H1 (cell line): ENCODE measurements at regions not wholly inside any gene's neighbourhood (a gene's known extent, or its start where the extent isn't known, plus 50 kb on each side); places are given as distances from the start of the nearest gene placed in this dataset.

Source experiments
- CTCF ChIA-PET: fragments of 300-600 bp; sonication (Branson Sonifier 250); formaldehyde crosslinking; loops from one replicate; lab custom pipeline; 2021; ENCODE audit not compliant: partially characterized antibody; lab: Charles Lee
- POLR2A ChIA-PET: fragments of 300-600 bp; sonication (Branson Sonifier 250); formaldehyde crosslinking; loops from one replicate; lab custom pipeline; 2021; ENCODE audit warnings: inconsistent platforms; ENCODE audit not compliant: partially characterized antibody; lab: Charles Lee
- DNase-seq, 2 experiments: peaks; one replicate each; pipeline versions ENCODE4 v3.0.0 to v3.0.0-alpha.2; 2010 to 2022; ENCODE audit warnings: low spot score in 2 of 2, low read depth in 1 of 2, mixed read lengths in 1 of 2
- FAIRE-seq: peaks from 2 replicates; lab custom pipeline; 2011; peaks lifted over from hg19 to GRCh38; lab: Jason Lieb, UNC
- H2AFZ ChIP-seq: 2 replicates; pipeline ENCODE4 v1.8.1; 2012; ENCODE audit warnings: low read length, inconsistent platforms
- H2AK5ac ChIP-seq: 2 replicates; pipeline ENCODE4 v1.6.1; 2013; ENCODE audit warnings: low read depth, low read length
- H2BK120ac ChIP-seq: replicated peaks from 2 replicates; pipeline ENCODE3; 2013; ENCODE audit warnings: low read depth, low read length, inconsistent platforms
- H2BK12ac ChIP-seq: 2 replicates; pipeline ENCODE4 v1.6.1; 2013; ENCODE audit warnings: low read depth, low read length
- H2BK15ac ChIP-seq: 2 replicates; pipeline ENCODE4 v1.6.1; 2013; ENCODE audit warnings: low read length
- H2BK20ac ChIP-seq: 2 replicates; pipeline ENCODE4 v1.6.1; 2013; ENCODE audit warnings: low read length
- H2BK5ac ChIP-seq: 2 replicates; pipeline ENCODE4 v1.6.1; 2013; ENCODE audit warnings: low read depth, low read length
- H3K14ac ChIP-seq: 2 replicates; pipeline ENCODE4 v1.6.1; 2013; ENCODE audit warnings: inconsistent platforms; ENCODE audit not compliant: insufficient read length
- H3K18ac ChIP-seq: 2 replicates; pipeline ENCODE4 v1.6.1; 2013; ENCODE audit warnings: low read length; ENCODE audit errors: extremely low read depth
- H3K23ac ChIP-seq: 2 replicates; pipeline ENCODE4 v1.6.1; 2013; ENCODE audit warnings: inconsistent platforms; ENCODE audit not compliant: insufficient read length
- H3K23me2 ChIP-seq: 2 replicates; pipeline ENCODE4 v1.6.1; 2013; ENCODE audit warnings: low read depth, low read length
- H3K27ac ChIP-seq: 2 replicates; pipeline ENCODE4 v1.6.1; 2011; ENCODE audit warnings: low read depth, low read length, inconsistent platforms
- H3K27me3 ChIP-seq, 4 experiments: replicated peaks in 1 of 4; 1 replicate in 1 of 4; 2 replicates in 3 of 4; pipeline versions ENCODE4 v1.6.1 to v1.8.1; 2011 to 2013; ENCODE audit warnings: low read length in 3 of 4, mild to moderate bottlenecking in 3 of 4, inconsistent platforms in 2 of 4, mixed read lengths in 2 of 4, moderate library complexity in 1 of 4; ENCODE audit not compliant: control insufficient read depth in 3 of 4, insufficient read depth in 3 of 4; ENCODE audit errors: extremely low read depth in 1 of 4
- H3K36me3 ChIP-seq, 4 experiments: 2 replicates each; pipeline versions ENCODE4 v1.6.1 to v1.8.1; 2011 to 2013; ENCODE audit warnings: mild to moderate bottlenecking in 4 of 4, low read length in 3 of 4, moderate library complexity in 2 of 4, control low read depth in 1 of 4, inconsistent platforms in 1 of 4; ENCODE audit not compliant: insufficient read depth in 4 of 4, control insufficient read depth in 2 of 4
- H3K4ac ChIP-seq: replicated peaks from 2 replicates; pipeline ENCODE3; 2013; ENCODE audit warnings: low read length, low read depth, mixed read lengths, inconsistent platforms; ENCODE audit not compliant: insufficient read length
- H3K4me1 ChIP-seq, 4 experiments: replicated peaks in 1 of 4; 1 replicate in 1 of 4; 2 replicates in 3 of 4; pipeline versions ENCODE4 v1.6.1 to v1.8.1; 2011 to 2013; ENCODE audit warnings: low read length in 3 of 4, inconsistent platforms in 2 of 4, mixed read lengths in 1 of 4; ENCODE audit not compliant: insufficient read depth in 4 of 4, control insufficient read depth in 3 of 4
- H3K4me2 ChIP-seq, 2 experiments: 2 replicates each; pipeline versions ENCODE4 v1.6.1 to v1.8.1; 2011 to 2013; ENCODE audit warnings: low read depth in 2 of 2, low read length in 2 of 2, control low read depth in 1 of 2, inconsistent platforms in 1 of 2, mild to moderate bottlenecking in 1 of 2; ENCODE audit not compliant: insufficient read depth in 1 of 2
- H3K4me3 ChIP-seq, 4 experiments: fragments of 200-600, 300-600 bp in 1 of 4; sonication (generic), shearing (Covaris generic), sonication (Bioruptor Twin) in 1 of 4; 2 replicates each; pipeline versions ENCODE4 v1.5.1 to v1.8.1; 2011 to 2016; ENCODE audit warnings: low read length in 4 of 4, low read depth in 3 of 4, control low read depth in 2 of 4, inconsistent platforms in 2 of 4, mild to moderate bottlenecking in 2 of 4, mixed read lengths in 1 of 4, moderate library complexity in 1 of 4; ENCODE audit not compliant: insufficient read depth in 2 of 4; ENCODE audit errors: extremely low read depth in 1 of 4
- H3K56ac ChIP-seq: replicated peaks from 2 replicates; pipeline ENCODE3; 2013; ENCODE audit warnings: low read depth, mild to moderate bottlenecking, mixed read lengths, low read length, inconsistent platforms; ENCODE audit not compliant: insufficient read length
- H3K79me1 ChIP-seq: 2 replicates; pipeline ENCODE4 v1.6.1; 2013; ENCODE audit warnings: low read depth, low read length, control low read depth
- H3K79me2 ChIP-seq, 2 experiments: 2 replicates each; pipeline versions ENCODE4 v1.6.1 to v1.8.1; 2012 to 2013; ENCODE audit warnings: low read length in 2 of 2, mild to moderate bottlenecking in 2 of 2, inconsistent platforms in 1 of 2; ENCODE audit not compliant: insufficient read depth in 2 of 2, control insufficient read depth in 1 of 2
- H3K9ac ChIP-seq, 4 experiments: replicated peaks in 1 of 4; 1 replicate in 1 of 4; 2 replicates in 3 of 4; pipeline versions ENCODE4 v1.6.1 to v1.8.1; 2011 to 2013; ENCODE audit warnings: low read depth in 3 of 4, low read length in 3 of 4, control low read depth in 2 of 4, mild to moderate bottlenecking in 2 of 4, moderate library complexity in 2 of 4, inconsistent platforms in 1 of 4; ENCODE audit errors: extremely low read depth in 1 of 4
- H3K9me3 ChIP-seq, 2 experiments: 2 replicates each; pipeline versions ENCODE4 v1.6.1 to v1.8.1; 2012 to 2013; ENCODE audit warnings: mild to moderate bottlenecking in 2 of 2, moderate library complexity in 2 of 2, control low read depth in 1 of 2, inconsistent platforms in 1 of 2, low read depth in 1 of 2, low read length in 1 of 2, mixed read lengths in 1 of 2; ENCODE audit not compliant: insufficient read depth in 2 of 2
- H4K20me1 ChIP-seq, 2 experiments: replicated peaks in 1 of 2; 2 replicates each; pipeline versions ENCODE3 to v1.8.1; 2011 to 2013; ENCODE audit warnings: inconsistent platforms in 2 of 2, low read length in 2 of 2, mild to moderate bottlenecking in 1 of 2; ENCODE audit not compliant: insufficient read depth in 2 of 2, control insufficient read depth in 1 of 2
- H4K5ac ChIP-seq: 2 replicates; pipeline ENCODE4 v1.6.1; 2013; ENCODE audit warnings: low read length, low read depth, mixed read lengths, inconsistent platforms; ENCODE audit not compliant: insufficient read length
- H4K8ac ChIP-seq: 2 replicates; pipeline ENCODE4 v1.8.0; 2013; ENCODE audit warnings: mild to moderate bottlenecking, moderate library complexity, low read length, inconsistent platforms; ENCODE audit not compliant: insufficient read depth; ENCODE audit errors: extremely low read depth
- H4K91ac ChIP-seq: replicated peaks from 2 replicates; pipeline ENCODE3; 2013; ENCODE audit warnings: low read length, mixed read lengths, inconsistent platforms; ENCODE audit not compliant: insufficient read length
- FOSL1 ChIP-seq: IDR thresholded peaks from 2 replicates; pipeline ENCODE4 v1.6.1; 2011; ENCODE audit warnings: mild to moderate bottlenecking, low read depth, low read length, moderate library complexity; ENCODE audit not compliant: insufficient read depth
- RBBP5 ChIP-seq: IDR thresholded peaks from 2 replicates; pipeline ENCODE4 v1.7.1; 2012; ENCODE audit warnings: low read depth, mild to moderate bottlenecking, inconsistent platforms, low read length, moderate library complexity, borderline replicate concordance
- RXRA ChIP-seq: IDR thresholded peaks from 2 replicates; pipeline ENCODE4 v1.6.1; 2011; ENCODE audit warnings: low read depth, mild to moderate bottlenecking, low read length, moderate library complexity; ENCODE audit not compliant: insufficient read depth
- SIN3A ChIP-seq, 2 experiments: IDR thresholded peaks in 1 of 2; conservative IDR thresholded peaks in 1 of 2; 2 replicates each; pipeline ENCODE4 v1.6.1; 2011 to 2012; ENCODE audit warnings: low read length in 2 of 2, improper control_type of control experiment in 1 of 2, low read depth in 1 of 2, mild to moderate bottlenecking in 1 of 2
- SP4 ChIP-seq: IDR thresholded peaks from 2 replicates; pipeline ENCODE4 v1.6.1; 2012; ENCODE audit warnings: low read length, inconsistent platforms
- whole genome bisulfite sequencing, 2 experiments: shearing (Covaris generic) in 1 of 2; methylation state at CpG; one replicate each; pipeline versions ENCODE4 v1.1.6 to v1.1.7; 2013 to 2015; ENCODE audit warnings: low lambda C conversion rate in 2 of 2, mixed read lengths in 2 of 2, inconsistent platforms in 1 of 2, low coverage in 1 of 2, missing lambda C conversion rate in 1 of 2; ENCODE audit not compliant: insufficient replicate concordance in 2 of 2, insufficient coverage in 1 of 2, insufficient read length in 1 of 2; ENCODE audit errors: extremely low coverage in 1 of 2, missing lambda C conversion rate in 1 of 2; 5-methylcytosine and 5-hydroxymethylcytosine counted together
- TF ChIP-seq, protein P1 (sequence below): IDR thresholded peaks from 2 replicates; pipeline ENCODE4 v1.6.1; 2012; ENCODE audit warnings: inconsistent platforms

DNA sequence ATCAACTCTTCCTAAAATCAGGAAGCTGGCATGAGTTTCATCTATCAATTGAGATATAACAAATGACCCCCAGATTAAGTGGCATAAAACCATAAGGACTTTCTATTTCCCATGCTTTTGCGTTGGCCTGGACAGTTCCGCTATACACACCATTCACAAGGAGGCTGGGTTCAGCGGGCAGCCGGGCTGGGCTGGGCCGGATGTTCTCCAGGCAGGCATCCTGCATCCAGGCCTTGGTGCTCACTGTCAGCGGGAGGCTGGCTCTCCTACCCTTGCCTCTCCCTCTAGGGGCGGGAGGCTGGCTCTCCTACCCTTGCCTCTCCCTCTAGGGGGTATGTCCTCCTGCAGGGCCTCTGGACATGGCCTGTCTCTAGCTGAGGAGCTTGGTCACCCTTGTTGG lies 266.0 kb upstream of the ARRDC4 start:
- FAIRE-seq, result no peak
- no peak overlapping the region for H3K56ac ChIP-seq
- no peak overlapping the region for H3K4me2 ChIP-seq
- H2BK12ac ChIP-seq, result no peak overlapping the region
- no peak overlapping the region for H3K9ac ChIP-seq
- POLR2A ChIA-PET, result no interaction called here
- no peaks in the 10 kb centered on the region for H3K79me1 ChIP-seq
- CTCF ChIA-PET, result no interaction called here
- no peak overlapping the region for H3K18ac ChIP-seq
- H3K79me2 ChIP-seq, result no peaks in the 10 kb centered on the region
- H2BK20ac ChIP-seq, result no peak overlapping the region
- no peak overlapping the region for H3K4ac ChIP-seq
- H3K14ac ChIP-seq, result no peak overlapping the region
- H3K27ac ChIP-seq, result no peak overlapping the region
- 92% methylated on average over 7 of the region's 7 CpGs; no CpG with 5 or more reads in 1 of the 2 experiments for WGBS, 2 experiments
- no peak overlapping the region for H3K4me3 ChIP-seq
- H4K20me1 ChIP-seq, result no peaks in the 10 kb centered on the region
- H2BK5ac ChIP-seq, result no peak overlapping the region
- no peaks in the 10 kb centered on the region for H3K36me3 ChIP-seq
- H2BK15ac ChIP-seq, result no peak overlapping the region
- no peaks in the 10 kb centered on the region for H3K27me3 ChIP-seq
- no peak overlapping the region for H2AK5ac ChIP-seq
- no peak overlapping the region for H3K23ac ChIP-seq
- H2BK120ac ChIP-seq, result no peak overlapping the region
- no peak overlapping the region for H4K5ac ChIP-seq
- no peak overlapping the region for H4K91ac ChIP-seq
- H2AFZ ChIP-seq, result no peak overlapping the region
- no peak overlapping the region for H4K8ac ChIP-seq
- no peaks in the 10 kb centered on the region for H3K23me2 ChIP-seq
- H3K9me3 ChIP-seq, result no peaks in the 10 kb centered on the region
- no peak for DNase-seq
- no peaks in the 10 kb centered on the region for H3K4me1 ChIP-seq
- TF ChIP-seq FOSL1 (no peak), RXRA (no peak), SIN3A (conservative IDR thresholded peaks at IDR 0.05 in 1 of 2, IDR thresholded peaks at IDR 0.05 in 1 of 2; ENCODE audit: low read depth in 1 of 2, low read length in 2 of 2) (no peak), RBBP5 (no peak), SP4 (no peak)
- TF ChIP-seq, protein P1, sequence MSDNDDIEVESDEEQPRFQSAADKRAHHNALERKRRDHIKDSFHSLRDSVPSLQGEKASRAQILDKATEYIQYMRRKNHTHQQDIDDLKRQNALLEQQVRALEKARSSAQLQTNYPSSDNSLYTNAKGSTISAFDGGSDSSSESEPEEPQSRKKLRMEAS, result no peak
